Pancreas (tissue), 10 donors: ENCODE measurements at regions not wholly inside any gene's neighbourhood (a gene's known extent, or its start where the extent isn't known, plus 50 kb on each side); places are given as distances from the start of the nearest gene placed in this dataset.

Experiments
- ATAC-seq, 4 donors: fragments of 200-7000 bp; cut with Tn5 transposase; one replicate each; pipeline versions ENCODE4 v1.8.0 to v1.9.1; 2020; ENCODE audit warnings: mild to moderate bottlenecking in 4 of 4, moderate library complexity in 4 of 4
- DNase-seq, 6 donors: peaks; one replicate each; pipeline ENCODE4 v3.0.0-alpha.2; 2020
- FAIRE-seq: peaks from 2 replicates; lab custom pipeline; 2012; peaks lifted over from hg19 to GRCh38; lab: Jason Lieb, UNC
- H3K27ac ChIP-seq, 4 donors: fragments of 200-600 bp; sonication (generic); 1 replicate in 3 of 4; 2 replicates in 1 of 4; pipeline versions ENCODE4 v1.5.0 to v1.8.0; 2020
- H3K27me3 ChIP-seq, 4 donors: fragments of 200-600 bp; one replicate each; pipeline ENCODE4 v1.8.0; 2021
- H3K36me3 ChIP-seq, 3 donors: fragments of 200-600 bp; sonication (generic) in 1 of 3; one replicate each; pipeline versions ENCODE4 v1.5.0 to v1.8.0; 2020 to 2021
- H3K4me1 ChIP-seq, 3 donors: fragments of 200-600 bp; one replicate each; pipeline ENCODE4 v1.8.0; 2021
- H3K4me3 ChIP-seq, 4 donors: fragments of 200-600 bp; sonication (generic) in 2 of 4; one replicate each; pipeline versions ENCODE4 v1.5.0 to v1.8.0; 2020 to 2021
- H3K9me3 ChIP-seq, 4 donors: fragments of 200-600 bp; one replicate each; pipeline ENCODE4 v1.8.0; 2021
- WGBS, 2 donors: extraction: QIAGEN DNeasy Blood & Tissue Kit; methylation state at CpG; one replicate each; pipeline ENCODE4 v1.1.7; 2013; 5-methylcytosine and 5-hydroxymethylcytosine counted together
- intact Hi-C, 3 donors: fragments of 100-400 bp; cut with DNase I; formaldehyde crosslinking; loops; one replicate each; pipeline versions ENCODE4 v1.11.1 to v1.14.2; 2022
- TF ChIP-seq, protein P1 (sequence below), 4 donors: fragments of 200-600 bp; sonication (generic) in 3 of 4; IDR thresholded peaks; one replicate each; pipeline versions ENCODE4 v1.5.0 to v1.8.0; 2021; ENCODE audit warnings: antibody characterized with exemption in 4 of 4
- donor health status: healthy with polysubstance abuse.
- donor health status: DM: no; HTN: no; CAD: no; lungs with moderate emphysema.
- donor health status: DM: no; HTN: no; CAD: no.
- donor health status: control.
- donor health status: control.
- donor health status: Bipolar disorder and iron deficiency.
- donor health status: DM: yes; HTN: yes; CAD: no.
- donor health status: DM: no; HTN: no; CAD: no.
- donor health status: DM: no; HTN: no; CAD: no.
- donor health status: DM: yes; HTN: yes; CAD: no.

DNA sequence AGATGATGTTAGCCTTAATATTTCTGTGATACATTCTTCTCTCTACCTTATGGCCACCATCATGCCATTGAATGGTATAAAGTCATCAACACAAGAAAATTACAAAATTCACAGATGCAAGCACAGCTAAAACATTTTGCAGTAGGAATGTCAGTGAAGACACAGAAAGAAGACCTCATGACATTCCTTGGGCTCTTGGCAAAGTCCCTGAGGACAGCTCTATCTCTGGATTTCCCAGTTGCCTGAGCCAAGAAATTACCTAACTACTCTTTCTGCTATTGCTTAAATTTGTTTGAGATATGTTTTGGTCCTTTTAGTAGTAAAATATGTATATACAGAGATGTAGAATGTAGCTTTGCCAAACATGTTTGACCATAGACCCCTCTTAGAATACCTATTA is 201.0 kb upstream of the STXBP5 start:
- TF ChIP-seq, protein P1, sequence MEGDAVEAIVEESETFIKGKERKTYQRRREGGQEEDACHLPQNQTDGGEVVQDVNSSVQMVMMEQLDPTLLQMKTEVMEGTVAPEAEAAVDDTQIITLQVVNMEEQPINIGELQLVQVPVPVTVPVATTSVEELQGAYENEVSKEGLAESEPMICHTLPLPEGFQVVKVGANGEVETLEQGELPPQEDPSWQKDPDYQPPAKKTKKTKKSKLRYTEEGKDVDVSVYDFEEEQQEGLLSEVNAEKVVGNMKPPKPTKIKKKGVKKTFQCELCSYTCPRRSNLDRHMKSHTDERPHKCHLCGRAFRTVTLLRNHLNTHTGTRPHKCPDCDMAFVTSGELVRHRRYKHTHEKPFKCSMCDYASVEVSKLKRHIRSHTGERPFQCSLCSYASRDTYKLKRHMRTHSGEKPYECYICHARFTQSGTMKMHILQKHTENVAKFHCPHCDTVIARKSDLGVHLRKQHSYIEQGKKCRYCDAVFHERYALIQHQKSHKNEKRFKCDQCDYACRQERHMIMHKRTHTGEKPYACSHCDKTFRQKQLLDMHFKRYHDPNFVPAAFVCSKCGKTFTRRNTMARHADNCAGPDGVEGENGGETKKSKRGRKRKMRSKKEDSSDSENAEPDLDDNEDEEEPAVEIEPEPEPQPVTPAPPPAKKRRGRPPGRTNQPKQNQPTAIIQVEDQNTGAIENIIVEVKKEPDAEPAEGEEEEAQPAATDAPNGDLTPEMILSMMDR (IDR thresholded peaks at IDR 0.05) = no peak
- FAIRE-seq (no peak), ATAC-seq (no peak), DNase-seq (no peak)
- Histone ChIP-seq H3K4me3 (no peak overlapping the region), H3K36me3 (no peaks in the 10 kb centered on the region), H3K27me3 (no peaks in the 10 kb centered on the region), H3K9me3 (no peaks in the 10 kb centered on the region), H3K4me1 (no peaks in the 10 kb centered on the region), H3K27ac (no peak overlapping the region)
- intact Hi-C loops = no loop called here

DNA sequence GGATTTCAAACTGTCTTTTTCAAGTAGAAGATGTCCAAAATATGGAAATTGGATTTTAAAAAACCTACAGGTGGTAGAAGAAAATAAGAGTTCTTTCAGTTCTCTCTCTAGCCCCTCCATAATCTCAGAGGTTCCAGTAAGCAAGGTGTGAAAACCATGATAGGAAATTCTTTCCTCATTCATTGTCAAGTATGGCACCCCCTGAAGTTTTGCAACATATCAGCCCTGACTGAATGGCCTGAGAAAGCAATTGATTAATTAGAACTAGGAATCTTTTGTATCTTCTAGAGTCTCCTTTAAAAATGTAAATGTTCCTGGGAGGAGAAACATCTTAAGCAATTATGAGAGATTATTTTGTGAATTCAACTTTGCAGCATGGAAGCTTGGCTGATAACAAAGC is 198.7 kb upstream of the STXBP5 start:
- no peaks in the 10 kb centered on the region for H3K36me3 ChIP-seq
- TF ChIP-seq, protein P1 (IDR thresholded peaks at IDR 0.05) = no peak
- no peak for FAIRE-seq
- intact Hi-C loops = no loop called here
- H3K4me1 ChIP-seq = no peaks in the 10 kb centered on the region
- no peak for DNase-seq
- no peaks in the 10 kb centered on the region for H3K9me3 ChIP-seq
- no peak overlapping the region for H3K27ac ChIP-seq
- H3K27me3 ChIP-seq = no peaks in the 10 kb centered on the region
- no peak for ATAC-seq
- no peak overlapping the region for H3K4me3 ChIP-seq

DNA sequence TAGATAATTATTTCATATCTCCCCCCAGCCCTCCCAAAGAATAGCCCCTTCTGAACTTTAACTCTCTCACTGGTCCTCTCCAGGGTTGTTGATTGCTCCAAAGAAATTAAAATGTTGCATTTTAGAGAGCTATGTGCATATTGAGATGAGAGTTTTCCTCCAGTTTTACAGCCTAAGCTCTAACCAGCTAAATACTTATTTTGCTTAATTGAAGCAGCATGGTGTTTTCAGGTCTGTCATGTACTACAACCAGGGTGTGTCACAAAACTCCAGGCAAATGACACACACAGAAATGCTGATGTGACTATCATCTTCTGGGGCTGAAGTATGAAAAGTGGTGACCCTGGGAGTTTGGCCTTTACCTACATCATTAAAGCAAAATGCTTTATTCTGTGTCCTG is 196.8 kb upstream of the STXBP5 start:
- no peaks in the 10 kb centered on the region for H3K36me3 ChIP-seq

DNA sequence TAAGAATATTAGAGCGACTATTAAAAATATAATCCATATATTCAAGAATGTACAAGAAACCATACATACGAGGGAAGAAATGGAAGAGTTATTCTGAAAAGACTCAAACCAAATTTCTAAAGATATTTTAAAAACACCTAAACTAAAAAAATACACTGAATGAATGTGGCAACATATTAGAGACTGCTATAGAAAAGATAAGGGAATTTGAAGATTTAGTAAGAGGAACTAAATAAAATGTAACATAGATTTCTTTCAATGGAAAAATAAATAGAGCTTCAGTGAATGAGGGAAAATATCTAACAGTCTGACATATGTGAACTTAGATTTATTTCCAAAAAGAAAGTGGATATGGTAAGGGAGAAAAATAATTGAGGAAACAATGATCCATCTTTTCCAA is 194.9 kb upstream of the STXBP5 start:
- H3K4me1 ChIP-seq = no peaks in the 10 kb centered on the region
- H3K27ac ChIP-seq = no peak overlapping the region
- 91 to 95% methylated on average over 2 of the region's 2 CpGs for WGBS, 2 donors
- FAIRE-seq (no peak), ATAC-seq (no peak), DNase-seq (no peak)
- intact Hi-C loops = no loop called here
- H3K27me3 ChIP-seq = no peaks in the 10 kb centered on the region
- TF ChIP-seq, protein P1 (IDR thresholded peaks at IDR 0.05) = no peak
- no peak overlapping the region for H3K4me3 ChIP-seq
- H3K9me3 ChIP-seq = no peaks in the 10 kb centered on the region
- H3K36me3 ChIP-seq = no peaks in the 10 kb centered on the region

More for the DNA sequence above, 196.8 kb upstream of the STXBP5 start:
- TF ChIP-seq, protein P1 (IDR thresholded peaks at IDR 0.05) = no peak
- Histone ChIP-seq H3K4me1 (no peaks in the 10 kb centered on the region), H3K9me3 (no peaks in the 10 kb centered on the region), H3K27me3 (no peaks in the 10 kb centered on the region), H3K27ac (no peak overlapping the region), H3K4me3 (no peak overlapping the region)
- intact Hi-C loops = no loop called here
- FAIRE-seq = no peak
- no peak for ATAC-seq
- no peak for DNase-seq

DNA sequence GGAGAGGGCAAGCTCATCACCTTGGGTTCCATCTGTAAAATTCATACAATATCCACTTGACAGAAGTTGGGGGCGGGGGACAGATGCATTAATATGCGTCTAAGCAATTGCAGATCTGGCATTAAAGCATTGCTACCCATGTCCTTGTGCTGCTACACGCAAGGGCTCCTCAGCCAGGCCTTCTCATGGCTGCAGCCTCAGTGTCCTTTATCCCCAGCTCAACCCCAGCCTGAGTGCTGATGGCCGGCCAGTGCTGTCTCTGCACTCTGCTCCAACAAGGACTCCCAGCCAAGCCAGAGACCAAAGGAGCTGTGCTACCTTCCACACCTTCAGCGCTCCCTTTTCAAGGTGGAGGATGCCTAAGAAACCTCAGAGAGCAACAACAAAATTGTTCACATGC is 188.5 kb upstream of the STXBP5 start:
- FAIRE-seq (no peak), ATAC-seq (no peak), DNase-seq (no peak)
- intact Hi-C loops = no loop called here
- TF ChIP-seq, protein P1 (IDR thresholded peaks at IDR 0.05) = no peak
- H3K9me3 ChIP-seq = no peaks in the 10 kb centered on the region
- H3K36me3 ChIP-seq = no peaks in the 10 kb centered on the region
- H3K27ac ChIP-seq = no peak overlapping the region
- 94 to 96% methylated on average over 5 of the region's 5 CpGs for WGBS, 2 donors
- H3K4me3 ChIP-seq = no peak overlapping the region
- H3K4me1 ChIP-seq = no peaks in the 10 kb centered on the region
- H3K27me3 ChIP-seq = no peaks in the 10 kb centered on the region
